Activated B cell treated with CpG ODN at 0.5 μM for 24 hours (primary cell): ENCODE measurements at regions not wholly inside any gene's neighbourhood (a gene's known extent, or its start where the extent isn't known, plus 50 kb on each side); places are given as distances from the start of the nearest gene placed in this dataset.

Experiments used
- ATAC-seq: fragments of 200-7000 bp; cut with Tn5 transposase; one replicate; pipeline ENCODE4 v1.10.0; 2021; ENCODE audit warnings: low read depth, mild to moderate bottlenecking, moderate library complexity
- CTCF ChIA-PET: fragments of 350-600 bp; sonication (Branson Sonifier 250); formaldehyde crosslinking; loops from one replicate; lab custom pipeline; 2021; ENCODE audit warnings: antibody characterized with exemption; lab: Charles Lee
- POLR2A ChIA-PET: fragments of 350-600 bp; sonication (Branson Sonifier 250); formaldehyde crosslinking; loops from one replicate; lab custom pipeline; 2021; ENCODE audit warnings: antibody characterized with exemption; lab: Charles Lee
- DNase-seq: peaks from one replicate; pipeline ENCODE4 v3.0.0; 2022
- H3K27ac Mint-ChIP-seq: one replicate; pipeline ENCODE4 v1.8.0; 2020; ENCODE audit warnings: mixed read lengths
- H3K27me3 Mint-ChIP-seq: one replicate; pipeline ENCODE4 v1.8.0; 2021; ENCODE audit warnings: mixed read lengths
- H3K36me3 Mint-ChIP-seq: one replicate; pipeline ENCODE4 v1.8.0; 2021; ENCODE audit warnings: low read depth, mixed read lengths
- H3K4me1 Mint-ChIP-seq: one replicate; pipeline ENCODE4 v1.8.0; 2021; ENCODE audit warnings: mixed read lengths
- H3K4me3 Mint-ChIP-seq: one replicate; pipeline ENCODE4 v1.8.0; 2020; ENCODE audit warnings: mild to moderate bottlenecking, mixed read lengths
- H3K9me3 Mint-ChIP-seq: one replicate; pipeline ENCODE4 v1.8.0; 2020; ENCODE audit warnings: mixed read lengths
- CTCF ChIP-seq: fragments of 200-600 bp; IDR thresholded peaks from one replicate; pipeline ENCODE4 v1.8.0; 2022; ENCODE audit warnings: antibody characterized with exemption, mild to moderate bottlenecking
- intact Hi-C: fragments of 100-400 bp; cut with micrococcal nuclease; formaldehyde crosslinking; loops from one replicate; pipeline ENCODE4 v1.15.1; 2024

GRCh38 chr2:150698016-150698661, 210.7 kb upstream of the RND3 start:
- intact Hi-C loops: no loop called here
- TF ChIP-seq CTCF: no peak
- POLR2A ChIA-PET: no interaction called here
- H3K9me3 Mint-ChIP-seq: peaks cover 2% of the 10 kb centered on the region
- CTCF ChIA-PET: no interaction called here
- ATAC-seq (no peak), DNase-seq (no peak)
- no peaks in the 10 kb centered on the region for H3K27me3 Mint-ChIP-seq
- H3K4me3 Mint-ChIP-seq: no peak overlapping the region
- H3K27ac Mint-ChIP-seq: no peak overlapping the region
- H3K4me1 Mint-ChIP-seq: no peaks in the 10 kb centered on the region
- no peaks in the 10 kb centered on the region for H3K36me3 Mint-ChIP-seq

GRCh38 chr2:150697596-150697995, 210.1 kb upstream of the RND3 start:
- DNase-seq (no peak), ATAC-seq (no peak)
- intact Hi-C loops: no loop called here
- Mint-ChIP-seq H3K9me3 (peaks cover 2% of the 10 kb centered on the region), H3K27me3 (no peaks in the 10 kb centered on the region), H3K27ac (no peak overlapping the region), H3K36me3 (no peaks in the 10 kb centered on the region), H3K4me3 (no peak overlapping the region), H3K4me1 (no peaks in the 10 kb centered on the region)
- ChIA-PET CTCF (no interaction called here), POLR2A (no interaction called here)
- TF ChIP-seq CTCF: no peak

- Mint-ChIP-seq H3K9me3 (peaks cover 2% of the 10 kb centered on the region), H3K36me3 (no peaks in the 10 kb centered on the region), H3K4me1 (no peaks in the 10 kb centered on the region), H3K27me3 (no peaks in the 10 kb centered on the region), H3K27ac (no peak overlapping the region), H3K4me3 (no peak overlapping the region)
- ATAC-seq: no peak
- POLR2A ChIA-PET: no interaction called here
- CTCF ChIA-PET: no interaction called here
- no peak for TF ChIP-seq CTCF
- intact Hi-C loops: no loop called here
- DNase-seq: no peak
These were observed 208.1 kb upstream of the RND3 start for GRCh38 chr2:150695451-150696135.

- POLR2A ChIA-PET: no interaction called here
- H3K9me3 Mint-ChIP-seq: peaks cover 2% of the 10 kb centered on the region
- no peaks in the 10 kb centered on the region for H3K36me3 Mint-ChIP-seq
- CTCF ChIA-PET: no interaction called here
- no peak for TF ChIP-seq CTCF
- no peaks in the 10 kb centered on the region for H3K27me3 Mint-ChIP-seq
- DNase-seq (no peak), ATAC-seq (no peak)
- H3K27ac Mint-ChIP-seq: no peak overlapping the region
- no peak overlapping the region for H3K4me3 Mint-ChIP-seq
- H3K4me1 Mint-ChIP-seq: no peaks in the 10 kb centered on the region
- intact Hi-C loops: no loop called here
These were observed 206.1 kb upstream of the RND3 start for GRCh38 chr2:150693556-150693955.

- ATAC-seq: no peak
- Mint-ChIP-seq H3K27me3 (no peaks in the 10 kb centered on the region), H3K4me1 (no peaks in the 10 kb centered on the region), H3K27ac (no peak overlapping the region), H3K9me3 (peaks cover 2% of the 10 kb centered on the region), H3K36me3 (no peaks in the 10 kb centered on the region), H3K4me3 (no peak overlapping the region)
- TF ChIP-seq CTCF: no peak
- ChIA-PET CTCF (no interaction called here), POLR2A (no interaction called here)
- intact Hi-C loops: no loop called here
- no peak for DNase-seq
These were observed 203.4 kb upstream of the RND3 start for GRCh38 chr2:150690870-150691269.
